GM19452 (cell line): ENCODE measurements at regions not wholly inside any gene's neighbourhood (a gene's known extent, or its start where the extent isn't known, plus 50 kb on each side); places are given as distances from the start of the nearest gene placed in this dataset.
"Not testable (repeated sequence)": the region's sequence is repeated elsewhere in the genome, so short reads cannot be mapped to it uniquely, and the experiment has no call there.

ENCODE experiments used
- ATAC-seq: cut with Tn5 transposase; IDR thresholded peaks from one replicate; pipeline ENCODE4 v1.9.1; 2021; ENCODE audit not compliant: unreplicated experiment

DNA sequence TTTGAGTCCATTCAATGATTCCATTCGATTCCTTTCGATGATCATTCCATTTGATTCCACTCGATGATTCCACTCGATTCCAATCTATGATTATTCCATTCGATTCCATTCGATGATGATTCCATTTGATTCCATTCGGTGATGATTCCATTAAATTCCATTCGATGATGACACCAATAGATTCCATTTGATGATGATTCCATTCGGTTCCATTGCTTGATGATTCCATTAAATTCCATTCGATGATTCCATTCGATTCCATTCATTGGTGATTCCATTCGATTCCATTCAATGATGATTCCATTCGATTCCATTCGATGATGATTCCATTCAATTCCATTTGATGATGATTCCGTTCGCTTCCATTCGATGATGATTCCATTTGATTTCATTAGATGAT is 1104.1 kb downstream of the RPIA start:
- not testable (repeated sequence) for ATAC-seq

GRCh38 chr2:89797320-89798038 is 1106.0 kb downstream of the RPIA start:
- ATAC-seq: no peak

DNA sequence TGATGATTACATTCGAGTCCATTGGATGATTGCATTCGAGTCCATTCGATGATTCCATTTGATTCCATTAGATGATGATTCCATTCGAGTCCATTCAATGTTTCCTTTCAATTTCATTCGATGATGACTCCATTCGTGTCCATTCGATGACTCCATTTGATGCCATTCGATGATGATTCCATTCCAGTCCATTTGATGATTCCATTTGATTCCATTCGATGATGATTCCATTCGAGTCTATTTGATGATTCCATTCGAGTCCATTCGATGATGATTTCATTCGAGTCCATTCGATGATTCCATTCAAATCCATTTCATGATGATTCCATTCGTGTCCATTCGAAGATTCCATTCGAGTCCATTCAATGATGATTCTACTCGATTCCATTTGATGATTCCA is 1109.7 kb downstream of the RPIA start:
- not testable (repeated sequence) for ATAC-seq

DNA sequence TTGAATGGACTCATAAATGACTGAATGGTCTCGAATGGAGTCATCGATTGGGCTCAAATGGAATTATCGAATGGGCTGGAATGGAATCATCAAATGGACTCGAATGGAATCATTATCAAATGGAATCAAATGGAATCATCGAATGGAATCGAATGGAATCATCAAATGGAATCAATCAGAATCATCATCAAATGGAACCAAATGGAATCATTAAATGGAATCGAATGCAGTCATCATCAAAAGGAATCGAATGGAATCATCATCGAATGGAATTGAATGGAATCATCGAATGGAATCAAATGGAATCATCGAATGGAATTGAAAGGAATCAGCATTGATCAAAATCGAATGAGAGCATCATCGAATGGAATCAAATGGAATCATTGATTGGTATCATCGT is 1114.9 kb downstream of the RPIA start:
- not testable (repeated sequence) for ATAC-seq

DNA sequence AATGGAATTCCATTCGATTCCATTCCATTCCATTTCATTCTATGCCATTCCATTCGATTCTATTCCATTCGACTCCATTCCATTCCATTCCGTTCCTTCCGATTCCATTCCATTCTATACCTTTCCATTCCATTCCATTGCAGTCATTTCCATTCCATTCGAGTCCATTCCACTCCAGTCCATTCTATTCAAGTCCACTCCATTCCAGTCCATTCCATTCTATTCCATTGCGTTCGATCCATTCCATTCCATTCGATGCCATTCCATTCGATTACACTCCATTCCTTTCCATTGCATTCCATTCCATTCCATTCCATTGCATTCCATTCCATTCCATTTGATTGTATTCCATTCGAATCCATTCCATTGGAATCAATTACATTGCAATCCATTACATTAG is 1119.8 kb downstream of the RPIA start:
- ATAC-seq: no peak

- ATAC-seq: not testable (repeated sequence)
Observed at GRCh38 chr2:89811910-89812309, 1120.4 kb downstream of the RPIA start.

- not testable (repeated sequence) for ATAC-seq
Observed at GRCh38 chr2:89814359-89814758, 1122.9 kb downstream of the RPIA start.

DNA sequence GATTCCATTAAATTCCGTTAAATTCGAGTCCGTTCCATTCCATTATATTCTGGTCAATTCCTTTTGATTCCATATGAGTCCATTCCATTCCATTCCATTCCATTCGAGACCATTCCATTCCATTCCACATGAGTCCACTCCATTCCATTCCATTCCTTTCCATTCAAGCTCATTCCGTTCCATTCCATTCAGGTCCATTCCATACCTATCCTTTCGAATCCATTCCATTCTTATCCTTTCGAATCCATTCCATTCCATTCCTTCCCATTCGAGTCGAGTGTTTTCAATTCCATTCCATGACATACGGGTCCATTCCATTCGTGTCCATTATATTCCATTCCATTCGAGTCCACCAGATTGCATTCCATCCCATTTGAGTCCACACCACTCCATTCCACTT is 1127.4 kb downstream of the RPIA start:
- no peak for ATAC-seq

DNA sequence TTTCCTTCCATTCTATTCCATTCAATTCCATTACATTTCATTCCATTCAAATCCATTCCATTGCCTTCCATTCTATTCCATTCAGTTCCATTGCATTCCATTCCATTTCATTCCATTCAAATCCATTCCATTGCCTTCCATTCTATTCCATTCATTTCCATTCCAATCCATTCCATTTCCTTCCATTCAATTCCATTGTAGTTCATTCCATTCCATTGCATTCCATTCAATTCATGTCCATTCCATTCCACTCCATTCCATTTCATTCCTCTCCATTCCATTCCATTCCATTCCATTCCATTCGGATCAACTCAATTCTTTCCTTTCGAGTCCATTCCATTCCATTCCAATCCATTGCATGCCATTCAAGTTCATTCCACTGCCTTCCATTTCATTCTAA is 1128.3 kb downstream of the RPIA start:
- no peak for ATAC-seq

DNA sequence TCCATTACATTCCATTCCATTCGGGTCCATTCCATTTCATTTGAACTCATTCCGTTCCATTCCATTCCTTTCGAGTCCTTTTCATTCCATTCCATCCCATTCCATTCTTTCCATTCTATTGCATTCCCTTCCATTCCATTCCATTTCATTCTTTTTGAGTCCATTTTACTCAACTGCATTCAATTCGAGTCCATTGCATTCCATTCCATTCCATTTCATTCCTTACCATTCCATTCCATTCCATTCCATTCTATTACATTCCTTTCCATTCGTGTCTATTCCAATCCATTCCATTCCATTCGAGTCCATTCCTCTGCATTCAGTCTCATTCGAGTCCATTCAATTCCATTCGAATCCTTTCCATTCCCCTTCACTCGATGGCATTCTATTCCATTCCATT is 1128.8 kb downstream of the RPIA start:
- ATAC-seq: no peak

- no peak for ATAC-seq
Observed at GRCh38 chr2:89821455-89821945, 1130.0 kb downstream of the RPIA start.

DNA sequence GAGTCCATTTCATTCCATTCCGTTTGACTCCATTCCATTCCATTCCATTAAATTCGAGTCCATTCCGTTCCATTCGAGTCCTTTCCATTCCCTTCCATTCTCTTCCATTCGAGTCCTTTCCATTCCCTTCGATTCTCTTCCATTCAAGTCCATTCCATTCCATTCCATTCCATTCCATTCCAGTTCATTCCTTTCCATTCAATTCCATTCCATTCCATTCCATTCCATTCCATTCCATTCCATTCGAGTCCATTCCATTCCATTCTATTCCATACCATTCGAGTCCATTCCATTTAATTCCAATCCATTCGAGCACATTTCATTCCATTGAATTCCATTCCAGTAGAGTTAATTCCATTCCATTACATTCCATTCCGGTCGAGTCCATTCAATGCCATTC is 1130.9 kb downstream of the RPIA start:
- not testable (repeated sequence) for ATAC-seq

DNA sequence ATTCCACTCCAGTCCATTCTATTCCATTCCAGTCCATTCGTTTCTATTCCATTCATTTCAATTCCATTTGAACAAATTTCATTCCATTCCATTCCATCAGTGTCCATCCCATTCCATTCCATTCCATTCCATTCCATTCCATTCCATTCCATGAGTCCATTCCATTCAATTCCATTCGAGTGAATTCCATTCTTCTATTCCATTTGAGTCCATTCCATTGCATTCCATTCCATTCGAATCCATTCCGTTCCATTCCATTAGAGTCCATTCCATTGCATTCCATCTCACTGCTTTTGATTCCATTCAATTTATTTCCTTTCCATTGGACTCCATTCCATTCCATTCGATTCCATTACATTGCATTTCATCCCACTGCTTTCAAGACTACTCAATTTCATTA is 1132.1 kb downstream of the RPIA start:
- ATAC-seq: no peak

DNA sequence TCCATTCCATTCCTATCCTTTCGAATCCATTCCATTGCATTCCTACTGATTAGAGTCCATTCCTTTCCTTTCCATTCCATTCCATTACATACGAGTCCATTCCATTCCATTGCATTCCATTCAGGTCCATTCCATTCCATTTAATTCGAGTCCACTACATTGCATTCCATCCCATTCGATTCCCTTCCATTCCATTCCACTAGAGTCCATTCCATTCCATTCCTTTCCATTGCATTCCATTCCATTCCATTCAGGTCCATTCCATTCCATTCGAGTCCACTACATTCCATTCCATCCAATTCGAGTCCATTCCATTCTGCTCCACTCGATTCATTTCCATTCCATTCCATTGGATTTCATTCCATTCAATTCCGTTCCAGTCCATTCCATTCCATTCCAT is 1133.6 kb downstream of the RPIA start:
- no peak for ATAC-seq

DNA sequence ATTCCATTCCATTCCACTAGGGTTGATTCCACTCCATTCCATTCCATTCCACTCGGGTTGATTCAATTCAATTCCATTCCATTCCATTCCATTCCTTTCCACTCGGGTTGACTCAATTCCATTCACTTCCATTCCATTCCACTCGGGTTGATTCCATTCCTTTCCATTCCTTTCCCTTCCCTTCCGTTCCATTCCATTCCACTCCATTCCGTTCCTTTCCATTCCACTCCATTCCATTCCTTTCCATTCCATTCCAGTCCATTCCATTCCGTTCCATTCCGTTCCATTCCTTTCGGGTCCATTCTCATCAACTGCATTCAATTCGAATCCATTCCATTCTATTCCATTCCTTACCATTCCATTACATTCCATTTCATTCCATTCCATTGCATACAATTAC is 1135.3 kb downstream of the RPIA start:
- ATAC-seq: not testable (repeated sequence)

DNA sequence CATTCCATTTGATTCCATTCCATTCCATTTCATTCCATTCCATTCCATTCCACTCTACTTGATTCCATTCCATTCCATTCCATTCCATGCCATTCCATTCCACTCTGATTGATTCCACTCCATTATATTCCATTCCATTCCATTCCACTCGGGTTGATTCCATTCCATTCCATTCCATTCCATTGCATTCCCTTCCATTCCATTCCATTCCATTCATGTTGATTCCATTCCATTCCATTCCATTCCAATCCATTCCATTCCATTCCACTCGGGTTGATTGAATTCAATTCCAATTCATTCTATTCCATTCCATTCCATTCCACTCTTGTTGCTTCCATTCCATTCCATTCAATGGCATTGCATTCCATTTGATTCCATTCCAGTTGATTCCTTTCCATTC is 1136.4 kb downstream of the RPIA start:
- ATAC-seq: not testable (repeated sequence)

DNA sequence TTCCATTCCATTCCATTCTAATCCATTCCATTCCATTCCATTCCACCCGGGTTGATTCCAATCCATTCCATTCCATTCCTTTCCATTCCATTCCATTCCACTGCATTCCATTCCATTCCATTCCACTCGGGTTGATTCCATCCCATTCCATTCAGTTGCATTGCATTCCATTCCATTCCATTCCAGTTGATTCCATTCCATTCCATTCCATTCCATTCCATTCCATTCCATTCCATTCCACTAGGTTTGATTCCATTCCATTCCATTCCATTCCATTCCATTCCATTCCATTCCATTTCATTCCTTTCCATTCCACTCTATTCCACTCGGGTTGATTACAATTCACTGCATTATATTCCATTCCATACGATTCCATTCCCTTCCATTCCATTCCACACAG is 1136.9 kb downstream of the RPIA start:
- ATAC-seq: not testable (repeated sequence)

DNA sequence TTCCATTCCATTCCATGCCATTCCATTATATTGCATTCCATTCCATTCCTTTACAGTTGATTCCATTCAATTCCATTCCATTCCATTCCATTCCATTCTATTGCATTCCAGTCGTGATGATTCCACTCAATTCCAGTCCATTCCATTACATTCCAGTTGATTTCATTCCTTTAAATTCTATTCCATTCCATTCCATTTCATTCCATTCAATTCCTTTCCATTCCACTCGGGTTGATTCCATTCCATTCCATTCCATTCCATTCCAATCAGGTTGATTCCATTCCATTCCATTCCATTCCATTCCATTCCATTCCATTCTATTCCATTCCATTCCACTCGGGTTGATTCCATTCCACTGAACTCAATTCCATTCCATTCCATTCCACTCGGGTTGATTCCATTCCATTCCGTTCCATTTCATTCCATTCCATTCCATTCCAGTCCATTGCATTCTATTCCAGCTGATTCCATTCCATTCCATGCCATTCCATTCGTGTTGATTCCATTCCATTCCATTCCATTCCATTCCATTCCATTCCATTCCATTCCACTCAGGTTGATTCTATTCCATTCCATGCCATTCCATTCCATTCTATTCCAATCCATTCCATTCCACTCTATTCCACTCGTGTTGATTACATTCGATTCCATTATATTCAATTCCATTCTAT is 1137.6 kb downstream of the RPIA start:
- ATAC-seq: not testable (repeated sequence)

DNA sequence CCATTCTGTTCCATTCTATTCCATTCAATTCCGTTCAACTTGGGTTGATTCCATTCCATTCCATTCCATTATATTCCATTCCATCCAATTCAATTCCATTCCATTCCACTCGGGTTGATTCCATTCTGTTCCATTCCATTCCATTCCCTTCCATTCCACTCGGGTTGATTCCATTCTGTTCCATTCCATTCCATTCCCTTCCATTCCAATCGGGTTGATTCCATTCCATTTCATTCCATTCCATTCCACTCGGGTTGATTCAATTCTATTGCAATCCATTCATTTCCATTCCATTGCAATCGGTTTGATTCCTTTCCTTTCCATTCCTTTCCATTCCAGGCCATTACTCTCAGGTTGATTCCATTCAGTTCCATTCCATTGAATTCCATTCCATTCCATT is 1138.4 kb downstream of the RPIA start:
- ATAC-seq: no peak

DNA sequence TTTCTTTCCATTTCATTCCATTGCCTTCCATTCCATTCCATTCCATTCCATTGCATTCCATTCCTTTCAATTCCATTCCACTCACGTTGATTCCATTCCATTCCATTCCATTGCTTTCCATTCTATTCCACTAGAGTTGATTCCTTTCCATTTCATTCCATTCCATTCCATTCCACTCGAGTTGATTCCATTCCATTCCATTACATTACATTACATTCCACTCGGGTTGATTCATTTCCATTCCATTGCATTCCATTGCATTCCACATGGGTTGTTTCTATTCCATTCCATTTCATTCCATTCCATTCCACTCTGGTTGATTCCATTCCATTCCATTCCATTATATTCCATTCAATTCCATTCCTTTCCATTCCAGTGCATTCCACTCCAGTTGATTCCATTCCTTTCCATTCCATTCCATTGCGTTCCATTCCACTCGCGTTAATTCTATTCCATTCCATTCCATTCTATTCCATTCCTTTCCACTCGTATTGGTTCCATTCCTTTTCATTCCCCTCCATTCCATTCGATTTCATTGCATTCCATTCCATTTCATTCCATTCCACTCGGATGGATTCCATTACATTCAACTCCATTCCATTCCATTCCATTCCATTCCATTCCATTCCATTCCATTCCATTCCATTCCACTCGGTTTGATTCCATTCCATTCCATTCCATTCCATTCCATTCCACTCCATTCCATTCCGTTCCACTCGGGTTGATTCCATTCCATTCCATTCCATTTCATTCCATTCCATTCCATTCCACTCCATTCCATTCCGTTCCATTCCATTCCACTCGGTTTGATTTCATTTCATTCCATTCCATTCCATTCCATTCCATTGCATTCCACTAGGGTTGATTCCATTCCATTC is 1139.1 kb downstream of the RPIA start:
- peak; percentile 39 for ATAC-seq

- ATAC-seq: no peak
Observed at GRCh38 chr2:89831641-89832498, 1140.4 kb downstream of the RPIA start.
